Esophagus muscularis mucosa (tissue), 3 donors: ENCODE measurements at regions not wholly inside any gene's neighbourhood (a gene's known extent, or its start where the extent isn't known, plus 50 kb on each side); places are given as distances from the start of the nearest gene placed in this dataset.

ENCODE experiments used
- CTCF ChIP-seq, 3 experiments: fragments of 200-600 bp in 2 of 3; fragments of 450-650 bp in 1 of 3; sonication (generic) in 2 of 3; IDR thresholded peaks; one replicate each; pipeline ENCODE4 v1.5.1; 2017 to 2019; ENCODE audit warnings: antibody characterized with exemption in 3 of 3, mild to moderate bottlenecking in 2 of 3, moderate library complexity in 1 of 3
- POLR2A ChIP-seq: fragments of 450-650 bp; IDR thresholded peaks from one replicate; pipeline ENCODE4 v1.6.1; 2017; ENCODE audit warnings: antibody characterized with exemption, moderate library complexity, mild to moderate bottlenecking, low read depth

GRCh38 chr18:47410139-47410538 lies 158.7 kb upstream of the SKOR2 start:
- no peak for TF ChIP-seq CTCF (IDR thresholded peaks at IDR 0.05)
- no peak for TF ChIP-seq POLR2A
